ENCODE measurements at regions not wholly inside any gene's neighbourhood (a gene's known extent, or its start where the extent isn't known, plus 50 kb on each side); places are given as distances from the start of the nearest gene placed in this dataset.

DNA sequence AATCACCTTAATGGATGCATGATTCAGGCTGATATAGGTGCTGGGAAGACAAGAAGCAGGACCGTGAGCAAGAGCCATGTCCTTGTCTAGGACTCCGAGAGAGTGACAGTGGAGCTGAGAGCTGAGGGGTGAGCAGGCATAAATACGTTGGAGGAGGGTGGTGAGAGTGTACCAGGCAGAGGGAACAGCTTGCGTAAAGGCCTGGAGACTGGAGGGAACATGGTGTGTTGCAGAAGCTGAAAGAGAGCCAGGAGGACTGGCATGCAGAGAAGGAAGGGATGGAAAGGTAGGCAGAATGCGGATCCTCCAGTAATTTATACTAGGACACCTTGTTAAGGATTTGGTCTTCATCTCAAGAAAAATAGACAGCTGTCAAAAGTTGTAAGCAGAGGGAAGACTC is 653.2 kb downstream of the HS3ST4 start (continued):
- TF ChIP-seq, protein P1, sequence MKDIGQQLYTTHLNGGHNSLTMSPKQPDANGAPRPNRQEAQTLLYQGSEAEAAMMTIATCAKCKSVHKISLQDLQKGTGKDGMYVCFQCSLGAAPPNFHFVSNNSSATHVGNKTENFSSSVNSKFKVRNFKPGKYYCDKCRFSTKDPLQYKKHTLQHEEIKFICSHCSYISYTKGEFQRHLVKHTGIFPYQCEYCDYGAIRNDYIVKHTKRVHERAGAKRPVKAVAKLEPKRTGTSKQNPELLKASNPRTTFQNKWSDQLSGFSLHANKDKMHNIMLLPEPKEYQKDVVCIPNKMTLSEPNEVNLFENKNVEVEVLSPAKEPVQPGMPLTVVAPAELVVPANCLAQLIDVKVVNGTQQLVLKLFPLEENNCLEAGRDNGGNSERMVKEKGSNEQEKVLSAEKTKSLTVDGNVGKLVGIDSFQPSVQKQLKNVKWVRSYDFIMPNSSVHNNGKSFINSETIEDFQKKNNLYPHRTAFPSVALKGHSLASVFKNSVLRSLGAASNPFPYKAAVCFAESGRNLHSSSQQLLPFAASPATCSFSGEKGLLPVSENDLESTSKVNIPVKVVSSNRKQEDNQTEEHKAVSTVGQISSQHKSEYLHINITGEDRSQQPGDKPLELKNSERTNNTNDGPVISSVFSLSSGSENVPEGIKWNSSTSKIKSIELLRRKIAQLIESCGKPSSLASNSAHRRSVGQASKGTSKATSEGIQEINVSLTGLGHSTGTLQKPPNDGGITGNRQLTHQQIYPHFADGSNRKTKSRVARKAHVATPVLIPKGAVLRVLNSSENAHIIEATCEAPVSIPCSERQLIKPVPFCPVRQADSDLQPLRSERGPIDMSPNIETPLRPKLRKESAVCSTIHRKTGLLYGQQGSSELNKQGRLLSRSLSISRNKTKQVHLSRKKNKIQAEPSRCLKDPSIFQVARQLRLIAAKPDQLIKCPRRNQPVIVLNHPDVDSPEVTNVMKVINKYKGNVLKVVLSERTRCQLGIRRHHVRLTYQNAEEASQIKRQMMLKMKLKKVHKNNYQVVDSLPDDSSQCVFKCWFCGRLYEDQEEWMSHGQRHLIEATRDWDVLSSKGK (CRISPR knock-in tag; IDR thresholded peaks at IDR 0.05) = no peak
- TF ChIP-seq, protein P2, sequence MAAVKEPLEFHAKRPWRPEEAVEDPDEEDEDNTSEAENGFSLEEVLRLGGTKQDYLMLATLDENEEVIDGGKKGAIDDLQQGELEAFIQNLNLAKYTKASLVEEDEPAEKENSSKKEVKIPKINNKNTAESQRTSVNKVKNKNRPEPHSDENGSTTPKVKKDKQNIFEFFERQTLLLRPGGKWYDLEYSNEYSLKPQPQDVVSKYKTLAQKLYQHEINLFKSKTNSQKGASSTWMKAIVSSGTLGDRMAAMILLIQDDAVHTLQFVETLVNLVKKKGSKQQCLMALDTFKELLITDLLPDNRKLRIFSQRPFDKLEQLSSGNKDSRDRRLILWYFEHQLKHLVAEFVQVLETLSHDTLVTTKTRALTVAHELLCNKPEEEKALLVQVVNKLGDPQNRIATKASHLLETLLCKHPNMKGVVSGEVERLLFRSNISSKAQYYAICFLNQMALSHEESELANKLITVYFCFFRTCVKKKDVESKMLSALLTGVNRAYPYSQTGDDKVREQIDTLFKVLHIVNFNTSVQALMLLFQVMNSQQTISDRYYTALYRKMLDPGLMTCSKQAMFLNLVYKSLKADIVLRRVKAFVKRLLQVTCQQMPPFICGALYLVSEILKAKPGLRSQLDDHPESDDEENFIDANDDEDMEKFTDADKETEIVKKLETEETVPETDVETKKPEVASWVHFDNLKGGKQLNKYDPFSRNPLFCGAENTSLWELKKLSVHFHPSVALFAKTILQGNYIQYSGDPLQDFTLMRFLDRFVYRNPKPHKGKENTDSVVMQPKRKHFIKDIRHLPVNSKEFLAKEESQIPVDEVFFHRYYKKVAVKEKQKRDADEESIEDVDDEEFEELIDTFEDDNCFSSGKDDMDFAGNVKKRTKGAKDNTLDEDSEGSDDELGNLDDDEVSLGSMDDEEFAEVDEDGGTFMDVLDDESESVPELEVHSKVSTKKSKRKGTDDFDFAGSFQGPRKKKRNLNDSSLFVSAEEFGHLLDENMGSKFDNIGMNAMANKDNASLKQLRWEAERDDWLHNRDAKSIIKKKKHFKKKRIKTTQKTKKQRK (IDR thresholded peaks at IDR 0.05; ENCODE audit: borderline replicate concordance, low read depth, low read length) = no peak

DNA sequence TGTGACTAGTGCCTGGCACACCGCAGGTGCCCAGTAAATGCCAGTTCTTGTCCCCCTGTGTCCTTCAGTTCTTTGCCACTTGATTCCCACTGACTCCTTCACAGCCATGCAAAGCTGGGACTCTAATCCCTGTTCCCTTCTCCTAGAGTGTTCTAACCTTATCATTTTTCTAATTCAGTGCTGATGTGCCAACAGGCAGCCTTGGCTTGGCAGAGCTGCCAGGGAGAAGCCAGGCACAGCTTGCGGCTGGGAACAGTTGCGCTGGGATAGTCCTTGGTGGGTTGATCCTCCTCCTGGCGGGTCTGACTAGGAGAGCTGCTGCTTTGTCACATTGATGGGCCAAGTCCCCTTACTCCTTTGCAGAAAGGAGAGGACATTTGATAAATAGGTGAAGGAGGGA is 654.2 kb downstream of the HS3ST4 start:
- no TSS peak for BruUV-seq (replicated peaks)
- in situ Hi-C loops (cut with MboI) = no loop called here
- WGBS (ENCODE audit: insufficient coverage, low coverage, missing lambda C conversion rate) = 2% methylated on average over 4 of the region's 4 CpGs
- TF ChIP-seq, protein P2 (IDR thresholded peaks at IDR 0.05; ENCODE audit: borderline replicate concordance, low read depth, low read length) = no peak
- TF ChIP-seq, protein P3, sequence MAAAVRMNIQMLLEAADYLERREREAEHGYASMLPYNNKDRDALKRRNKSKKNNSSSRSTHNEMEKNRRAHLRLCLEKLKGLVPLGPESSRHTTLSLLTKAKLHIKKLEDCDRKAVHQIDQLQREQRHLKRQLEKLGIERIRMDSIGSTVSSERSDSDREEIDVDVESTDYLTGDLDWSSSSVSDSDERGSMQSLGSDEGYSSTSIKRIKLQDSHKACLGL (CRISPR knock-in tag; IDR thresholded peaks at IDR 0.05; ENCODE audit: borderline replicate concordance, poor library complexity, severe bottlenecking) = no peak

More for the DNA sequence above, 654.2 kb downstream of the HS3ST4 start:
- Histone ChIP-seq H3K27me3 (ENCODE audit: control insufficient read depth in 2 of 2, insufficient read depth in 2 of 2, low read length in 2 of 2) (no peaks in the 10 kb centered on the region; a peak in 1 of 5 replicates), H3K27ac (ENCODE audit: extremely low read depth, low read depth, low read length) (no peak overlapping the region), H3K4me2 (ENCODE audit: insufficient read depth, low read length) (no peak overlapping the region), H3K9me3 (replicated peaks; ENCODE audit: control insufficient read depth, insufficient read depth, low read depth, low read length) (no peaks in the 10 kb centered on the region), H4K20me1 (replicated peaks; ENCODE audit: control insufficient read depth, insufficient read depth, low read length) (no peaks in the 10 kb centered on the region), H3K9ac (ENCODE audit: insufficient read depth in 1 of 2, low read depth in 2 of 2, low read length in 2 of 2) (no peak overlapping the region), H3K36me3 (ENCODE audit: control insufficient read depth, insufficient read depth, low read length) (no peaks in the 10 kb centered on the region), H2AFZ (ENCODE audit: low read depth, low read length) (no peak overlapping the region), H3K4me1 (replicated peaks in 1 of 2; ENCODE audit: control insufficient read depth in 2 of 2, insufficient read depth in 2 of 2, low read length in 2 of 2) (no peaks in the 10 kb centered on the region), H3K9me1 (ENCODE audit: control insufficient read depth, insufficient read depth, low read length) (no peaks in the 10 kb centered on the region), H3K79me2 (ENCODE audit: control insufficient read depth, insufficient read depth, low read length) (no peaks in the 10 kb centered on the region), H3K4me3 (no peak overlapping the region)
- no peak for ATAC-seq
- POLR2A ChIA-PET = no interaction called here
- DNase-seq (ENCODE audit: extremely low read depth in 1 of 4, low spot score in 3 of 4) = no peak
- CTCF ChIA-PET (ENCODE audit: low intra/inter-chr PET ratio) = no interaction called here
- intact Hi-C loops (cut with micrococcal nuclease) = no loop called here
- FAIRE-seq = no peak
